Neural cell (in vitro differentiated cells): ENCODE measurements at regions not wholly inside any gene's neighbourhood (a gene's known extent, or its start where the extent isn't known, plus 50 kb on each side); places are given as distances from the start of the nearest gene placed in this dataset.

Source experiments
- EP300 ChIP-seq: fragments of 450-650 bp; conservative IDR thresholded peaks from 2 replicates; pipeline ENCODE4 v1.6.1; 2014; ENCODE audit warnings: antibody characterized with exemption, mild to moderate bottlenecking, moderate library complexity; ENCODE audit not compliant: poor library complexity, severe bottlenecking
- EZH2 ChIP-seq: fragments of 200-600, 300-800 bp; shearing (Covaris generic), sonication (generic); IDR thresholded peaks from 2 replicates; pipeline ENCODE4 v1.6.1; 2014; ENCODE audit warnings: antibody characterized with exemption, low read length, borderline replicate concordance, mild to moderate bottlenecking; ENCODE audit not compliant: insufficient read depth, poor library complexity, severe bottlenecking
- MXI1 ChIP-seq: fragments of 450-650 bp; conservative IDR thresholded peaks from 2 replicates; pipeline ENCODE4 v1.6.1; 2014; ENCODE audit warnings: antibody characterized with exemption, mild to moderate bottlenecking; ENCODE audit not compliant: poor library complexity, severe bottlenecking
- POLR2AphosphoS5 ChIP-seq: IDR thresholded peaks from 2 replicates; pipeline ENCODE4 v1.6.1; 2012
- RAD21 ChIP-seq: fragments of 450-650 bp; conservative IDR thresholded peaks from 2 replicates; pipeline ENCODE4 v1.6.1; 2014; ENCODE audit warnings: antibody characterized with exemption, mild to moderate bottlenecking, moderate library complexity
- REST ChIP-seq: IDR thresholded peaks from 2 replicates; pipeline ENCODE4 v1.6.1; 2012; ENCODE audit warnings: borderline replicate concordance
- SMC3 ChIP-seq: fragments of 450-650 bp; conservative IDR thresholded peaks from 2 replicates; pipeline ENCODE4 v1.6.1; 2014; ENCODE audit warnings: antibody characterized with exemption, mild to moderate bottlenecking, moderate library complexity; ENCODE audit not compliant: poor library complexity
- TAF1 ChIP-seq: IDR thresholded peaks from 2 replicates; pipeline ENCODE4 v1.6.1; 2012; ENCODE audit warnings: low read depth
- TF ChIP-seq, protein P1 (sequence below): fragments of 450-650 bp; IDR thresholded peaks from 2 replicates; pipeline ENCODE4 v1.5.1; 2014; ENCODE audit warnings: antibody characterized with exemption, mild to moderate bottlenecking, moderate library complexity; ENCODE audit not compliant: poor library complexity, severe bottlenecking

- TF ChIP-seq, protein P1, sequence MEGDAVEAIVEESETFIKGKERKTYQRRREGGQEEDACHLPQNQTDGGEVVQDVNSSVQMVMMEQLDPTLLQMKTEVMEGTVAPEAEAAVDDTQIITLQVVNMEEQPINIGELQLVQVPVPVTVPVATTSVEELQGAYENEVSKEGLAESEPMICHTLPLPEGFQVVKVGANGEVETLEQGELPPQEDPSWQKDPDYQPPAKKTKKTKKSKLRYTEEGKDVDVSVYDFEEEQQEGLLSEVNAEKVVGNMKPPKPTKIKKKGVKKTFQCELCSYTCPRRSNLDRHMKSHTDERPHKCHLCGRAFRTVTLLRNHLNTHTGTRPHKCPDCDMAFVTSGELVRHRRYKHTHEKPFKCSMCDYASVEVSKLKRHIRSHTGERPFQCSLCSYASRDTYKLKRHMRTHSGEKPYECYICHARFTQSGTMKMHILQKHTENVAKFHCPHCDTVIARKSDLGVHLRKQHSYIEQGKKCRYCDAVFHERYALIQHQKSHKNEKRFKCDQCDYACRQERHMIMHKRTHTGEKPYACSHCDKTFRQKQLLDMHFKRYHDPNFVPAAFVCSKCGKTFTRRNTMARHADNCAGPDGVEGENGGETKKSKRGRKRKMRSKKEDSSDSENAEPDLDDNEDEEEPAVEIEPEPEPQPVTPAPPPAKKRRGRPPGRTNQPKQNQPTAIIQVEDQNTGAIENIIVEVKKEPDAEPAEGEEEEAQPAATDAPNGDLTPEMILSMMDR, result no peak
- TF ChIP-seq SMC3, result no peak
- TF ChIP-seq TAF1, result no peak
- TF ChIP-seq POLR2AphosphoS5, result no peak
- TF ChIP-seq EZH2, result no peak
- TF ChIP-seq EP300, result no peak
- no peak for TF ChIP-seq RAD21
- no peak for TF ChIP-seq REST
- no peak for TF ChIP-seq MXI1
These were observed 246.9 kb downstream of the SOX4 start for GRCh38 chr6:21840428-21840827.
